ENCODE measurements at regions not wholly inside any gene's neighbourhood (a gene's known extent, or its start where the extent isn't known, plus 50 kb on each side); places are given as distances from the start of the nearest gene placed in this dataset.

- no peak for DNase-seq
Measured at GRCh38 chr20:24376311-24377099, 92.9 kb upstream of the SYNDIG1 start.

- DNase-seq = no peak
Measured at GRCh38 chr20:24373372-24373771, 96.1 kb upstream of the SYNDIG1 start.

GRCh38 chr20:24370911-24371695, 98.3 kb upstream of the SYNDIG1 start:
- no peak for DNase-seq

- no peak for DNase-seq
Measured at GRCh38 chr20:24370249-24370648, 99.2 kb upstream of the SYNDIG1 start.

GRCh38 chr20:24368253-24368652, 101.2 kb upstream of the SYNDIG1 start:
- DNase-seq = no peak

- no peak for DNase-seq
Measured at GRCh38 chr20:24366336-24367004, 103.0 kb upstream of the SYNDIG1 start.

GRCh38 chr20:24365670-24366069, 103.8 kb upstream of the SYNDIG1 start:
- no peak for DNase-seq

GRCh38 chr20:24364482-24364881, 104.9 kb upstream of the SYNDIG1 start:
- no peak for DNase-seq

- DNase-seq = no peak
Measured at GRCh38 chr20:24363031-24363430, 106.4 kb upstream of the SYNDIG1 start.

- DNase-seq = no peak
Measured at GRCh38 chr20:24362080-24362479, 107.3 kb upstream of the SYNDIG1 start.

GRCh38 chr20:24361541-24361940, 107.9 kb upstream of the SYNDIG1 start:
- DNase-seq = no peak

- no peak for DNase-seq
Measured at GRCh38 chr20:24360531-24360930, 108.9 kb upstream of the SYNDIG1 start.

GRCh38 chr20:24359321-24360027, 110.0 kb upstream of the SYNDIG1 start:
- DNase-seq = no peak

- no peak for DNase-seq
Measured at GRCh38 chr20:24357931-24358330, 111.5 kb upstream of the SYNDIG1 start.

- no peak for DNase-seq
Measured at GRCh38 chr20:24357177-24357576, 112.3 kb upstream of the SYNDIG1 start.

GRCh38 chr20:24353135-24353690, 116.2 kb upstream of the SYNDIG1 start:
- DNase-seq = no peak

- DNase-seq = no peak
Measured at GRCh38 chr20:24350923-24351368, 118.5 kb upstream of the SYNDIG1 start.

- no peak for DNase-seq
Measured at GRCh38 chr20:24341781-24342180, 127.6 kb upstream of the SYNDIG1 start.

GRCh38 chr20:24340933-24341332, 128.5 kb upstream of the SYNDIG1 start:
- no peak for DNase-seq

- no peak for DNase-seq
Measured at GRCh38 chr20:24339210-24339641, 130.2 kb upstream of the SYNDIG1 start.

GRCh38 chr20:24337551-24337950, 131.9 kb upstream of the SYNDIG1 start:
- DNase-seq = no peak

GRCh38 chr20:24337069-24337468, 132.4 kb upstream of the SYNDIG1 start:
- no peak for DNase-seq

GRCh38 chr20:24334830-24335229, 134.6 kb upstream of the SYNDIG1 start:
- no peak for DNase-seq
